ENCODE measurements at regions not wholly inside any gene's neighbourhood (a gene's known extent, or its start where the extent isn't known, plus 50 kb on each side); places are given as distances from the start of the nearest gene placed in this dataset.

GRCh38 chr2:236861944-236862343 lies 223.7 kb upstream of the COPS8 start:
- TF ChIP-seq, protein P1, sequence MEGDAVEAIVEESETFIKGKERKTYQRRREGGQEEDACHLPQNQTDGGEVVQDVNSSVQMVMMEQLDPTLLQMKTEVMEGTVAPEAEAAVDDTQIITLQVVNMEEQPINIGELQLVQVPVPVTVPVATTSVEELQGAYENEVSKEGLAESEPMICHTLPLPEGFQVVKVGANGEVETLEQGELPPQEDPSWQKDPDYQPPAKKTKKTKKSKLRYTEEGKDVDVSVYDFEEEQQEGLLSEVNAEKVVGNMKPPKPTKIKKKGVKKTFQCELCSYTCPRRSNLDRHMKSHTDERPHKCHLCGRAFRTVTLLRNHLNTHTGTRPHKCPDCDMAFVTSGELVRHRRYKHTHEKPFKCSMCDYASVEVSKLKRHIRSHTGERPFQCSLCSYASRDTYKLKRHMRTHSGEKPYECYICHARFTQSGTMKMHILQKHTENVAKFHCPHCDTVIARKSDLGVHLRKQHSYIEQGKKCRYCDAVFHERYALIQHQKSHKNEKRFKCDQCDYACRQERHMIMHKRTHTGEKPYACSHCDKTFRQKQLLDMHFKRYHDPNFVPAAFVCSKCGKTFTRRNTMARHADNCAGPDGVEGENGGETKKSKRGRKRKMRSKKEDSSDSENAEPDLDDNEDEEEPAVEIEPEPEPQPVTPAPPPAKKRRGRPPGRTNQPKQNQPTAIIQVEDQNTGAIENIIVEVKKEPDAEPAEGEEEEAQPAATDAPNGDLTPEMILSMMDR (IDR thresholded peaks at IDR 0.05), result no peak
- TF ChIP-seq EP300 (IDR thresholded peaks at IDR 0.05), result no peak
- TF ChIP-seq POLR2AphosphoS5 (IDR thresholded peaks at IDR 0.05), result no peak
- no peak for TF ChIP-seq POLR2A (IDR thresholded peaks at IDR 0.05)
